CD4-positive, alpha-beta T cell treated with Interleukin-17A for 4 hours (primary cell): ENCODE measurements at regions not wholly inside any gene's neighbourhood (a gene's known extent, or its start where the extent isn't known, plus 50 kb on each side); places are given as distances from the start of the nearest gene placed in this dataset.

Experiments used
- DNase-seq: peaks from one replicate; pipeline ENCODE4 v3.0.0-alpha.2; 2020; ENCODE audit warnings: mixed read lengths

GRCh38 chr5:3827624-3828023 lies 232.0 kb downstream of the IRX1 start:
- no peak for DNase-seq

DNA sequence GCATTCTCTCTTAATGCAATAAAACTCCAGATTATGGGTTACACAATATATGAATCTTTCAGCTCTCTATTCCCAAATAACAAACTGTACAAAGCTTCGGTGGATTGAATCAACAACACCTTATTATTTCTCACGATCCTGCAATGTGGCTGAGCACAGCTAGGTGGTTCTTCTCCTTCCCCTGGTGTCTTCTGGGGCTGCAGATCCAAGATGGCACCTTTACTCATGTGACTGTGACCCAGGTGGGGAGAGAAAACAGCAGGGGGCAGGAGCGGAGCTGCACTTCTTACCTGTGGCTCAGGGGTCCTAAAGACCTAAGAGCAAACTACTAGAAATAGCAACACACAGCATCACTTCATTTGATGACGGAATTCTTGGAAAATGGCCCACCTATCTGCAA lies 233.1 kb downstream of the IRX1 start:
- DNase-seq, result no peak

- DNase-seq, result no peak
Observed at GRCh38 chr5:3833566-3833965, 237.9 kb downstream of the IRX1 start.

GRCh38 chr5:3835811-3836210 lies 240.2 kb downstream of the IRX1 start:
- no peak for DNase-seq

DNA sequence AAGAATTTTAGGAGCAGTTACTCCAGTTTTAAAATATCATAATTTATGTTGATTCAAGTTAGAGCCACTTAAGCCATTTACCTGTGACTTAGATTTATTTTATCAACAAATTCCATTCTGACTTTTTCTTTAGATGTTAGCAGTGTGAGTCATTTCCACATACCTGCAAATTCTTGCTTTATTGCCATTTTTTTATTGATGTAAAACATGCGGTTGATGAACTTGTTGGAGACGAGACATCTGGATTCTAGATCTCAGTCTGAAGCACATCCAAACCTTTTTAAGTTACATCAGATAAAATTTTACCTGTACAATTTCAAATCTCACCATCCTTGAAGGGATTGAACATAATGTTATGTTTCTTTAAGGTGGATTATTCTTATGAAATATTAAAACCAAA lies 240.9 kb downstream of the IRX1 start:
- no peak for DNase-seq

DNA sequence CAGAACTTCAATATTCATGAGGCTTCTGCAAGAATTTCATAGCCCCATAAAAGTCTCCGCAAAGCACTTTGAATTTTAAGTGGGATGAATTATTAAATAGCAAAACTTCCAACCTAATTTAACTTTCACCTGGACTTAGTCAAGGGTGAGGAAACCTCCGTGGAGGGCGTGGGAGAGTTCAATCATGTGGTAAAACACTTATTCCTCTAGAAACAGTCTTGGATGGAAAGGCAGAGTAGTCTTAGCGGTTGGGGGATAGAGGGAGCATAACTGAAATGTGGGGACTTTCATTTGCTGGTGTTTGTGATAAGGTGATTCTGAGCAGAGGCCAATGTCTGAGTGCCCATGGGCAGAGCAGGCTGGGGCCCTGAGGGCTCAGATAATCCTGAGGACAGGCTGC lies 241.9 kb downstream of the IRX1 start:
- DNase-seq, result no peak

- no peak for DNase-seq
Observed at GRCh38 chr5:3839151-3839550, 243.5 kb downstream of the IRX1 start.

GRCh38 chr5:3842591-3842990 lies 247.0 kb downstream of the IRX1 start:
- no peak for DNase-seq

DNA sequence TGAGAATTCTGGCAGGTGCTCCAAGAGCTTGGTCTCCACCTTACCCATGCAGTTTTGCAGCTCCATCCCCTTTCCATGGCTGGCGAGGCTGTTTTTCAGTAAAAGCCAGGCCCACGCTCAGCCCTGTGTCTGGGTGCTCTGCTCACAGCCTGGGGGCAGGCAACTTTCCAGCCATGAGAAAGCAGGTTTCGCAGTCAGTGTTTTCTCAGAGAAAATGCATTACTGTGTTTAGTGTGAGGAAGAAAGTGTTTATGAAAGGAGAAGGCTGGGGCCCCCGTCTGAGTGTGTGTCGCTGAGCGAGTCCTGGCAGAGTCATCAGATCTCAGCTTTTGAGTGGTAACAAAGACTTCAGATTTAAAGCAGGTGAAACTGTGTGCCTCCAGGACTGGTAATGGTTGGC lies 248.1 kb downstream of the IRX1 start:
- DNase-seq, result no peak

DNA sequence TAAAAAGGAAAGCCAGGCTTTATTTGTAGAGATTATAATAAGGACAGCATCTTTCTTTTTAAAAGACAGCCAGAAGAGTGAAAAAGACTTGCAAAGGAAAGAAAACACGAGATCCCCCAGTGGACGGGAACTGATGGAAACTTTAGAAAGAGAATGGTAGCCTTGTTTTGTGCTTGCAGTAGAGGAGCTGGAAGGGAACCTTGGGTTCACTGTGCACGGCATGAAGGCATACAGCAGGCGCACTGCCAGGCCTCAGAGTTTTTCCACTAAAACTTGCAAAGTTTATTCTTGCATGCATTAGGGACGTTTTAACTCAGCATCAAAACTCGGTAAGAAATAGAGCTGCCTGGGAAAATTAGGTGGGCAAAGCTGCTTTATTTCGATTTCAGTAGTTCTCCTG lies 248.6 kb downstream of the IRX1 start:
- no peak for DNase-seq

DNA sequence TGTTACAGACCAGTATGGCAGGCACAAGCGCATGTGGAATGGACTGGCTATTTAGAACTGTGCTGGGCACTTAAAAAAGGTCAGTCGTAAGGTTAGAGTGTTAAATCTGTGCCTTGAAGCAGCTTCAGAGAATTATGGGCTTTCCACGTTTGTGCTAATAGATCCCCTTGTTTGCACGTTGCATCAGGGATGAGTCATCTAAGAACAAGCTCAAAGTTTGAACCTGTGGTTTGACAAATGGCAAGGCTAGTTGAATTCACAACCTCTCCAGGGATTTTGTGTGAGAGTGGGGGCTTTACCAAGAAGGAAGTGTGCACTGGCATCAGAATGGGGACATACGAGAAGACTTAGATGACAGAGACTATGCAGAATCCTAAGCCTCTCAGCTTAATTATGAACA lies 249.6 kb downstream of the IRX1 start:
- no peak for DNase-seq

DNA sequence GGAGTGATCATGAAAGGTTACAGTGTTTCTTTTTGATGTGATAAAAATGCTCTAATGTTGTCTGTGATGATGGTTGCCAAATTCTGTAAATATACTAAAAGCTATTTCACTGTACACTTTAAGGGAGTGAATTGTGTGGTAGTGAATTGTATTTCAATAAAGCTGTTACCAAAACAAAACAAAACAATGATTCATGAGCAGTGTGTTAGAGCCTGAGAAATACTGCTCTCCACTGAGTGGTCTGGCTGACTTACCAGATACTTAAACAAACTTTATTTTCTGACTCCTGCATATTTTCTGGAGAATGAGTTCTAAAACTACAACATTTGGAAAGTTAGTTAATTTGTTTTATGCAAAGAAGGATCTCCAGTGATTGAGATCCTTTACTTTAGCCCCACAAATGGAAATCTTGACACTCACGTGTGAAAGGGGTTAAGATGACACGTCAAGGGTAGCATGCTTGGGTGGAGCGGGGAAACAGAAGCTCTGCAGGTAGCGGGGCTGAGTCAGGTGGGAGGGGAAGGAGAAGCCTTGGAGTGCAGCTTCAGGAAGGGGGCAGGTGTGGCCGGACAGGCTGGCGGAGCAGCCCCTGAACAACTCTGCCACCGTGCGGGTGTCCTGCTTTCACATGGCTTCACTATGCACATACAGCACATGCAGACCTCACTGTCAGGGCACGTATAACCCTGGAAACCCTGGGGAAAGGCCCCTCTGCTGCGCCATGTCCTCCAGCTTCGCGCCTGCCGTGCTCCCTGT lies 256.7 kb downstream of the IRX1 start:
- DNase-seq, result no peak

DNA sequence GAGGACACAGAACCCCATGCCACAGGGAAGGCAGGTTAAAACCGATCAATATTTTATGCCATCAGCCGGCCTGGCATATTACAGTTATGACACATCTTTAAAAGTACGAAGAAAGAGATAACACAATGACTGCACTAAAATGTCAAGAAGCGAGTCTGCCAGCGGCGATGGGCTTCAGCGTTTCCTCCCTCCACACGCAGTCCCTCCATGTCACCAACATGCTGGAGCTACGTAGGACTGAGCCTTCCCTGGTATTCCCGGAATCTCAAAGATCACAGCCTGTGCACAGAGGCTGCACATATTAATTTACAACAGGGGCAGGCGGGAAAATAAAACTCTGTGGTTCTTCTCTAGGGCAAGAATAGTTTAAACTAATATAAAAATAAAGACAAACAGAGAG lies 257.7 kb downstream of the IRX1 start:
- DNase-seq, result no peak

DNA sequence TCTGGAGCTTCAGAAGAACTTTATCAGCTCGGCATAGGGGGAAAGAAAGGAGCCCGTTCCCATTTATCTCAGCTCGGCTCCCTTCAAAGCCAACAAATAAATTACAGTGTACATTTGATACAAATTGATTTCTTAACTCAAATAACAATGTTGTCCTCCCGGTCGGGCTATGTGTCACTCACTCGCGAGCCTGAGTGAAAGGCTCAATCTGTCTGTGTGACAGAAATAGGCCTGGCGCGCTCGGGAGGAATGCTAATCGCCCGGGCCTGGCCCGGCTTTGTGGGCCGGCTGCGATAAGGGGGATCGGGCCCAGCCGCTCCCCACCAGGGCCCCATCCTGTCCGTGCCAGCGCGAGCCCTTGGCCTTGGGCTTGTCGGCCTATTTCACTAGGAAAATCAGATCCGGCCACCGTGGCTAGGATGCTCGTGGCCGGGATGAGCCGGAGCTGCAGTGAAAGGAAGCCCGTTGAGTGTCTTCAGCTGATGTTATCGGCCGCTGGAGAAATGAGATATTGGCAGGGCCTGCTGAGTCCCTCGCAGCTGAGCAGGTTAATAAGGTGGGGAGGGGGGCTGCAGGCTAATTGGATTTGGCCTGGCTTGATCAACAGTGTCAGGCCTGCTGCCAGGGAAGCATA lies 258.7 kb downstream of the IRX1 start:
- DNase-seq, result no peak

DNA sequence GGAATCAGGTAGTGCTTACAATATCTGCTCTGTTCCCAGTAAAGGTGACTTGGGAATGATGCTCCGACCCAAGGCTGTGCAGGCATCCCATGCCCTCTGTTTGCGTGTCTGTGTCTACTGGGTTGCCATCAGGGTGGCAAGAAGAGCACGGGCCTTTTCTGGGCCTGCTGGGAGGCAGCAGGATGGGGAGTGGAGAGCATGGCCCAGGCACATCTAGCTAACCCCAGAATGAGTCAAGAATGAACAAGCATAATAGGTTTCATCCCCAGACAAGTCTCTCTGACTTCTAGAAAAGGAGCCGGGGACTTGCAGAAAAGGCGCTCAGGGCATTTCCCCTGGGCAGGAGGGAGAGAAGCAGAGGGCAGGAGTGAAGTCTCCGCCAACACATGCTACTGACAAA lies 260.4 kb downstream of the IRX1 start:
- no peak for DNase-seq

DNA sequence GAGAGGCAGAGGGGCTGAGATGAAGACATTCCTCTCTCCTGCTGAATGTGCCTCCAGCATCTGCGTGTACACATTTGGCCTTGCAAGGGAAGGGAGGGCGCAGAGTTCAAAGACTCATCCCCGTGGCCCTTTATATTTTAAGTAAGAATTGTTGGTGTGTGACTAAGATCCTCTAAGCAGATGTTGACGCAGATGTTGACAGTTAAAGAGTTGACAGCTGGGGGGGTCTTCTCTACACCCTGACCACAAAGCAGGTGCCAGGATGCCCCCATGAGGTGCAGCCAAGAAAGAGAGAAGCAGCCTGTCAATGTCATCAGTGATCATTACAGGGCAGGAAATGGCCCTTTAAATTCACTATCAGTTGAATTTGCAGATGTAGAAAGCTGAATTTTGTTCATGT lies 262.9 kb downstream of the IRX1 start:
- DNase-seq, result no peak

DNA sequence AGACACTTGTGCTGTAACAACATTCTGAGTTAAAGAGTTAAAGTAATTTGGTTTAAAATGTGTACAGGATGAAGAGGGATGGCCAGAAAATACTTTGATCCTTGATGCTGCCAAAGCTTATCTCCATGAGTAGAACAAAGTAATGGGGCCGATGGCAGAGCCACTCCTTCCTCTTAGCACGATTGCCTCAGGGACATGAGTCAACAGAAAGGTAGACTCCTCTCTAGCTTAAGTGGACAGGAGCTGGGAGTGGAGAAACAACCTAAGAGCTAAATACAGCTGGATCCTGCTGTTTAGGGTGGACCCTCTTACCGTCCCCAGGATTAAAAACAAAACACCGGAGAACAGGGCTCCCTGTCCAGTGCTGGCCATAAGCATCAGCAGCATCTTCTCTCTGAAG lies 267.3 kb downstream of the IRX1 start:
- DNase-seq, result no peak

GRCh38 chr5:3875144-3875543 lies 279.5 kb downstream of the IRX1 start:
- DNase-seq, result no peak

GRCh38 chr5:3878267-3878666 lies 282.6 kb downstream of the IRX1 start:
- DNase-seq, result no peak

DNA sequence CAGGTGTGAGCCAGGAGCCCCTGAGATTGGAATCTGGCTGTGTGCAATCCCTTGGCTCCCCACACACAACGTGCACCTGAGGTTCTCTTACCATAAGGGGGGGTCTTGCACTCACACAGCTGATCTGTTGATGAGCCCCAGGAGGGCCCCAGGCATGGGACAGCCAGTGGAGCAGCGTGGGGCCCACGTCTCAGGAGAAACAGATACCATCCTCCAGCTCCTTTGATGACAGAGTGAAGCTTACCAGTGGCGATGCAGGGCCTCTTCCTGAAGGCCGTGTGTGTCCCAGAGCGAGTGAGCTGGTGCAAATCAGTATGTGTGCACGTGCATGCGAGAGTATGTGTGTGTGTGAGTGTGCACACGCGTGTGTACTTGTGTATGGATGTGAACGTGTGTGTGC lies 287.4 kb downstream of the IRX1 start:
- no peak for DNase-seq

- no peak for DNase-seq
Observed at GRCh38 chr5:3886524-3887451, 291.2 kb downstream of the IRX1 start.

GRCh38 chr5:3888310-3888709 lies 292.7 kb downstream of the IRX1 start:
- DNase-seq, result no peak

- no peak for DNase-seq
Observed at GRCh38 chr5:3889412-3890142, 293.9 kb downstream of the IRX1 start.
